Stimulated activated CD4-positive, alpha-beta T cell treated with anti-CD3 and anti-CD28 coated beads, Interleukin-1b, Interleukin-23, amount 100 ng/mL, for 48 hours (primary cell): ENCODE measurements at regions not wholly inside any gene's neighbourhood (a gene's known extent, or its start where the extent isn't known, plus 50 kb on each side); places are given as distances from the start of the nearest gene placed in this dataset.

Experiments
- DNase-seq: peaks from one replicate; pipeline ENCODE4 v3.0.0-alpha.2; 2020

DNA sequence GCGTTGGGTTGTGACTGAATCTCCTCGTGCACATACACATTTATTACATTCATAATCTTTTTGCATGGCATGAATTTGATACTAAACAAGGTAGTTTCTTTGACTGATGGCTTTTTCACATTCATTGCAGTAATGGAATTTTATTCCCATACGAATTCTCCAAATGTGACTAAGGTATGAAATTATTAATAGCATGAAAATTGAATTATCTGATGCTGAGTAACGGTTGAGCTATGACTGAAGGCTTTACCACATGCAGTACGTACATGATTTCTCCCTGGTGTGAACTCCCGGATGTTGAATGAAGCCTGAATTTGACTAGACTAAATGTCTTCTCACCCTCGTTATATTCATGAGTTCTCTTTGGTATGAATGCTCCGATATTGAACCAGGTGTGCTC, 104.4 kb upstream of the C1GALT1 start:
- no peak for DNase-seq

- DNase-seq = no peak
Measured at GRCh38 chr7:7080802-7081201, 101.5 kb upstream of the C1GALT1 start.

DNA sequence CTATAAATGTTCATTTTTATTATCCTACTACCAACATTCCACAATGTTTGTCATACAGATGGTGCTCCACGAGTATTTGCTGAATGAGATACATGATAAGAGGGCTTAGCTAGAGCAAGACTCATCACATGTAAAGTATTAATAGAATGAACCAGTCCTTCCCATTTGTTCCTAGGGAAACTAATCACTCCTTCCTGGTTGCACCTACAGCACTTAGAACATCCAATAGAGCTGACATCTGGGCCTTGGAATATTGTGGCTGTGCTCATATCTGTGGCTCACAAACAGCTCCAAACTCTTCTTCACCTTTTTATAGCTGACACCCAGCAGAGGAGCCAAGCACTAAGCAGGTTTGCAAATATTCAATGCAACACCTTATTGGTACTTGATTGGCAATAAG, 91.9 kb upstream of the C1GALT1 start:
- no peak for DNase-seq

DNA sequence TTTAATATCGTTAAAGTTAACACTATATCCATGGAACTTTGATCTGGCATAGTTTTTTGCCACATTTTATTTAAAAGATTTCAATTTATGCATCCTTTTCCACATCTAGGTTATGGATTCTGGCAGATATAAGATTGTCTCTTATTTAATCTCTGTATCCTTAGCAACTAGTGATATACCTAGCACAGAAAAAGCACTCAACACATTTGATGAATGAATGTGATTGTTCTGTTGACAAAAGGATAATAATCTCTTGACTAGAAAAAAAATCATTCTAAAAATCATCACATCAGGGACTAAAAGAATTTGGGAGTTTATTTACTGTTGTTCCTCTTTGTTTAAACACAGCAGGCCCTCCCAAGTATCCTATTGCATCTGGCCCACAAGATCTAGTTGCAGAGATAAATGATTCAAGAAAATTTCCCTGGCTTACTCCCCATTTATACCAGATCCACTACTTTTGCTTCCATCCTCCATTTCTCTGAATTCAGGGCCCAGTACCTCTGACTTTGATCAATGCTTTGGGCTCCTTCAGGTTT, 84.0 kb upstream of the C1GALT1 start:
- DNase-seq = no peak

DNA sequence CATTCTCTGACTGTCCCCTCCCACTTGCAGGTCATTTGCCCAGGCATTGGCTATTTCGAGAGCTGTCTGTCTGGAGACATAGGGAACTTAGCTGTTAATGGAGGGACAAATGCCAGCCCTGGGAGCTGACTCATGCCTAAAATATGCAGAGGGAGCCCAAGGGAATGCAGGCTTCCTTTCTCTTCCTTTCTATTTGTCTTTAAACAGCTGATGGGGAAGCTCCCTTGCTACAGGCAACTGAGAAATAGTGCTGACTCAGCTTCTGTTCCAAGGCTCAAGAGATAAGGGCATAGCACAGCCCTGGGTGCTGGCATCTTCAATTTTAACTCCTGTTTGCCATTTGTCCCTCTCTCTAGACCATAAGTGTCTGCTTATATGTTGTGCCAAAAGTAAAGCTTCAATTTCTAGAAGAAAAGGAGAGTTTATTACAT, 82.7 kb upstream of the C1GALT1 start:
- no peak for DNase-seq

- no peak for DNase-seq
Measured at GRCh38 chr7:7100432-7100849, 81.9 kb upstream of the C1GALT1 start.

DNA sequence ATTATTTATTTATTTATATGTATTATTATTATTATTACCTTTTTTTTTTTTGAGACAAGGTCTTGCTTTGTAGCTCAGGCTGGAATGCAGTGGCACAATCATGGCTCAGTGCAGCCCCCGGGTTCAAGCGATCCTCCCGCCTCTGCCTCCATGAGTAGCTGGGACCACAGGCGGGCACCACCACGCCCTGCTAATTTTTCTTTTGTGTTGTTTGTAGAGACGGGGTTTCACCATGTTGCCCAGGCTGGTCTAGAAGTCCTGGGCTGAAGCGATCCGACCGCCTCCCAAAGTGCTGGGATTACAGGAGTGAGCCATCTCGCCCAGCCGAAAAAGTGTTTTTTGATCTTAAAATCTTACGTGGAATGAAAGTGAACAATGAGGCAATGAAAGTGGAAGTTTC, 79.4 kb upstream of the C1GALT1 start:
- DNase-seq = no peak

DNA sequence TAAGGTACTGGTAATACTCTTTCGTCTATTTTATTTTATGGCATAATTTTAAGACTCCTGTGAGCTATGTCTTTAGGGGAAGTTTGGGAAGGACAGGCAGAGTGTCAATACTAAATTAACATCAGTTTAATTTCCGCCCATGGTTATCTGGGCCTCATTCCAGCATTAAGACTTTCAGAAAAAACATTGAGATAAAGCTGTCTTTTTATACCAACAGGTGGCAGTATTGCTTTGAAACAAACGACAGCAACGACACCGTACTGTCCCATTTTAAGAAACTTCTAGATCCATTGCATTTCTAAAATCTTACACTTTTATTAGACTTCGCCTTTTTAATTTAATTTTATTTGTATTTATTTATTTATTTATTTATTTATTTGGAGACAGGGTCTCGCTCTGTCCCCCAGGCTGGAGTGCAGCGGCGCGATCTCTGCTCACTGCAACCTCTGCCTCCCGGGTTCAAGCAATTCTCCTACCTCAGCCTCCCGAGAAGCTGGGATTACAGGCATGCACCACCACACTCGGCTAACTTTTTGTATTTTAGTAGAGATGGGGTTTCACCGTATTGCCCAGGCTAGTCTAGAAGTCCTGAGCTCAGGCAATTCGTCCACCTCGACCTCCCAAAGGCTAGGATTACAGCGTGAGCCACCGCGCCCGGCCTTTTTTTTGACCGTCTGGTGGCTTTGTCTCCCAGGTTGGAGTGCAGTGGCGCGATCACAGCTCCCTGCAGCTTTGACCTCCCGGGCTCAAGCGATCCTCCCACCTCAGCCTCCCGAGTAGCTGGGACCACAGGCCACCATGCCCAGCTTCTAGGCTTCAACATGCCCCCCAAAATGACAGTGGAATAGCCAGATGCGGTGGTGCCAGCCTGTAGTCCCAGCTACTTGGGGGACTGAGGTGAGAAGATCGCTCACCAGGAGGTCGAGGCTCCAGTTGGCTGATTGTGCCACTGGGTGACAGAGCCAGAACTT, 78.7 kb upstream of the C1GALT1 start:
- no peak for DNase-seq

DNA sequence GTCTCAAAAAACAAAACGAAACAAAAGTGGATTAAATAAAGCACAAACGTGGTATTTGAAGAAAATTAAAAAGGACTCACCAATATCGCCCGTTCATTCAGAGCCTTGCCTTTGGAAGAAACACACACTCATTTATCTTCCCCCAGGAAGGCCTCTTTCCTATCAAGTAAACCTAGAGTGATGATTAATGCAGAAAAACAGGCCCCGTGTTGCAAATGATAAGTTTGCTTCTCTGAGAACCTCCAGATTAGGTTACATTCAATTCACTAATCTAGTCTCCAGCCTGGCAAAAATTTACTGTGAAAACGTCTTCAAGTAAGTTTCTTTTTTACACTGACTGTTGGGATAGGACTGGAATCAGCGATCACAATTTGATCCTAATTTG, 78.0 kb upstream of the C1GALT1 start:
- no peak for DNase-seq

DNA sequence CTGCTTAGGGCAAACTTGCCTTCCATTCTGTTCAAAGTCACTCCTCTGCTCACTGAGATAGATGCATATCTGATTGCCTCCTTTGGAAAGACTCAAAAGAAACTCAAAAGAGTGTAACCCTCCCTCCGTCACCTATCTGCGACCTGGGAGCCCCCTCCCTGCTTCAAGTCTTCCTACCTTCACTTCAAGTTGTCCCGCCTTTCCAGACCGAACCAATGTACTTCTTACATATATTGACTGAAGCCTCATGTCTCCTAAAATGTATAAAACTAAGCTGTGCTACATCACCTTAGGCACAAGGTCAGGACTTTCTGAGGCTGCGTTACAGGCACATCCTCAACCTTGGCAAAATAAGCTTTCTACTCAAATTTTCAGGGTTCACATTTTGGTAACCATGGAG, 77.4 kb upstream of the C1GALT1 start:
- DNase-seq = no peak

GRCh38 chr7:7105800-7106582, 76.4 kb upstream of the C1GALT1 start:
- DNase-seq = no peak

GRCh38 chr7:7108931-7109330, 73.4 kb upstream of the C1GALT1 start:
- no peak for DNase-seq

GRCh38 chr7:7109934-7110333, 72.4 kb upstream of the C1GALT1 start:
- DNase-seq = no peak

GRCh38 chr7:7110706-7111105, 71.6 kb upstream of the C1GALT1 start:
- no peak for DNase-seq

- DNase-seq = no peak
Measured at GRCh38 chr7:7112868-7113267, 69.5 kb upstream of the C1GALT1 start.

DNA sequence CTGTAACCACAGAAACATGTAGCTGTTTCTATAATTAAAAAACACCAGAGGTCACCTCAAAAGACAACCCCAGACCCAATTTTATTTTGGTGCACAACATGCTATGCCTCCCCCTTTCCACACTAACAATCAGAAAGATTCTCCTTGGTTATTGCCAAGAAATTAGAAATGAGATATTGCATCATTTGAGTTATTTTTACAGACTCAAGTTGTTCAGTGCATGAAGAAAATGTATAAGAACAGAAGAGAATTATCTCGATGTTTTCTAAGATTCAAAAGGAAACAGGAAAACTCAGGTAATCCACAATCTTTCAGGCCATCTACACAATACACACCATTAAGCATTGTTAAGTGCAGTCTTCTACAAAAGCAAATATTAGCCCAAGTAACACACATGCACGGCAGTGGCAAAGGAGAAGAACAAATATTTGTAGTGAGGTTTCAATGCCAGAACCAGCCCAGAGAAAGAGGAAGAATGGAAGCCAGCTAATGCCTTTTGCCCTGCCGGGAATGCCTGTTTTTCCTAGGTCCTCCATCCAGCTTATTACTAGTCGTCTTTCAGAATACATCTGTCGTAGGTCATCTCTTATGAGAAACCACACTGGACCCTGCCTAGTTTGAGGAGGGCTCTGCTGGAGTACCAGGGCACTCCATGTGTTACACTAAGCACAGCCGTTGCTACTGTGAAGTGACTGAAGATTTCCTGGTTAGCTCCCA, 67.6 kb upstream of the C1GALT1 start:
- no peak for DNase-seq

- DNase-seq = no peak
Measured at GRCh38 chr7:7117935-7118586, 64.3 kb upstream of the C1GALT1 start.

GRCh38 chr7:7118822-7119221, 63.5 kb upstream of the C1GALT1 start:
- DNase-seq = no peak

DNA sequence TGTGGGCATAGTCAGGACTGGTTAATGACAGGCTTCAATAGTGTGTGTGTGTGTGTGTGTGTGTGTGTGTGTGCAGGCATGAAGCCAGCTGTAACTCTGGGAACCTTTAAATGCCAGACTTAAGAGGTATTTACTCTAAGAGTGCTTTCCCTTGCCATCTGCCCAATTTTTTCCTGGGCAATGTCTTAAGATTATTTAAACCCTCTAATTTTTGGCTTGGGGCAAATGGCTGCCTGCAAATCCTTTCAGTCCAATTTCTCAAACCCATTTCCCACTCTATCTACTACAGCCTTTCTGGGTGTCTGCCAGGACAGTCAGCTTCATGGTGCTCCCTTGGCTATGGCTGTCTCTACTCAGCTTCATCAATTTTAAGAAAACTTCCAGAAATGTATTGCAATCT, 62.6 kb upstream of the C1GALT1 start:
- DNase-seq = no peak

GRCh38 chr7:7122033-7122478, 60.3 kb upstream of the C1GALT1 start:
- no peak for DNase-seq

GRCh38 chr7:7122701-7123281, 59.6 kb upstream of the C1GALT1 start:
- no peak for DNase-seq

DNA sequence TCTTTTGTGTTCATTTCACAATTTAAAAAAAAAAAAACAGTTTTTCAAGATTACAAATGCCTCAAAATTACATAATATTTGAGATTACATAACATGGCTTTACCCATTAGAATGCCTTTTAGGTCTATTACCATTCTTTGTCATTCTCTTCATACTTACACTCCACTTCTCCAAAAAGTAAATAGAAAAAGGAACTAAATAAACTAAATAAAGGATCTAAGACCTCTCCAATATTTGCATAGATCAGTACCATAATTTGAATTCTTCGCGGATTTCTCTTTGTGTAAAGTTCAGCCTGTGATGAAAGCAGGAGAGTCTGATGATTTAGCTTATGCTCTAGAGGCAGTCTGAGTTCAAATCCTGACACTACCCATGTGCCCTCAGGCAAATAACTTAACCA, 56.4 kb upstream of the C1GALT1 start:
- DNase-seq = no peak
